SU-DHL-6 (cell line): ENCODE measurements at regions not wholly inside any gene's neighbourhood (a gene's known extent, or its start where the extent isn't known, plus 50 kb on each side); places are given as distances from the start of the nearest gene placed in this dataset.

Experiments
- H2AFZ ChIP-seq: fragments of 200-600 bp; sonication (generic); 2 replicates; pipeline ENCODE4 v1.6.1; 2014; ENCODE audit warnings: low read depth, mild to moderate bottlenecking, moderate library complexity, mixed read lengths, antibody characterized with exemption, low read length; ENCODE audit not compliant: severe bottlenecking
- H3F3A ChIP-seq: fragments of 200-600 bp; shearing (Covaris generic); 2 replicates; pipeline ENCODE4 v1.6.0; 2016; ENCODE audit warnings: antibody characterized with exemption, mild to moderate bottlenecking; ENCODE audit not compliant: insufficient read depth
- H3K27ac ChIP-seq: fragments of 200-600 bp; sonication (generic); 2 replicates; pipeline ENCODE4 v1.5.1; 2016; ENCODE audit warnings: low read depth, mild to moderate bottlenecking, low read length, moderate library complexity, mixed read lengths
- H3K27me3 ChIP-seq: fragments of 200-600 bp; sonication (generic), shearing (Covaris generic); 2 replicates; pipeline ENCODE4 v1.6.0; 2014; ENCODE audit warnings: mild to moderate bottlenecking, low read length
- H3K36me3 ChIP-seq: fragments of 200-600 bp; sonication (generic); 2 replicates; pipeline ENCODE4 v1.6.1; 2014; ENCODE audit warnings: mild to moderate bottlenecking, low read length, mixed read lengths
- H3K4me2 ChIP-seq: fragments of 300-600, 200-600 bp; shearing (Covaris generic), sonication (generic); 2 replicates; pipeline ENCODE4 v1.6.0; 2014; ENCODE audit warnings: low read length, low read depth, mild to moderate bottlenecking; ENCODE audit not compliant: poor library complexity, severe bottlenecking
- H3K4me3 ChIP-seq: fragments of 200-600 bp; sonication (generic); 2 replicates; pipeline ENCODE4 v1.5.1; 2014; ENCODE audit warnings: antibody characterized with exemption, low read length, mild to moderate bottlenecking, mixed read lengths; ENCODE audit not compliant: insufficient read depth, poor library complexity, severe bottlenecking
- H3K79me2 ChIP-seq: fragments of 200-600 bp; sonication (generic); 2 replicates; pipeline ENCODE4 v1.6.1; 2014; ENCODE audit warnings: mild to moderate bottlenecking, low read length, moderate library complexity; ENCODE audit not compliant: insufficient read depth
- H3K9ac ChIP-seq: fragments of 200-600 bp; sonication (generic); 2 replicates; pipeline ENCODE4 v1.7.0; 2014; ENCODE audit warnings: mild to moderate bottlenecking, low read length
- H3K9me2 ChIP-seq: fragments of 200-600 bp; sonication (generic); replicated peaks from 2 replicates; pipeline ENCODE4 v1.6.1; 2014; ENCODE audit warnings: low read length; ENCODE audit not compliant: insufficient read depth
- H3K9me3 ChIP-seq: fragments of 200-600 bp; sonication (generic); 2 replicates; pipeline ENCODE4 v1.6.1; 2014; ENCODE audit warnings: low read length, mixed read lengths; ENCODE audit not compliant: insufficient read depth
- H4K20me1 ChIP-seq: fragments of 200-600 bp; sonication (generic); 2 replicates; pipeline ENCODE4 v1.6.1; 2014; ENCODE audit warnings: low read depth, mild to moderate bottlenecking, antibody characterized with exemption, low read length, moderate library complexity, mixed read lengths
- CTCF ChIP-seq: fragments of 200-600 bp; sonication (generic); IDR thresholded peaks from one replicate; pipeline ENCODE4 v1.5.1; 2017; ENCODE audit warnings: antibody characterized with exemption, mild to moderate bottlenecking, low read length, moderate library complexity; ENCODE audit not compliant: insufficient read depth, poor library complexity, severe bottlenecking
- EZH2phosphoT487 ChIP-seq: fragments of 200-600 bp; sonication (generic), shearing (Covaris generic); conservative IDR thresholded peaks from 2 replicates; pipeline ENCODE4 v1.6.1; 2018; ENCODE audit warnings: mild to moderate bottlenecking, antibody characterized with exemption, low read length, moderate library complexity, mixed read lengths

GRCh38 chr16:17668386-17668785, 197.6 kb upstream of the XYLT1 start:
- Histone ChIP-seq H3K9me2 (no peaks in the 10 kb centered on the region), H3K4me3 (no peak overlapping the region), H3F3A (no peaks in the 10 kb centered on the region), H3K4me2 (no peak overlapping the region), H3K27ac (no peak overlapping the region), H3K27me3 (no peaks in the 10 kb centered on the region), H3K79me2 (no peaks in the 10 kb centered on the region), H3K9ac (no peak overlapping the region), H3K9me3 (no peaks in the 10 kb centered on the region), H2AFZ (no peak overlapping the region), H4K20me1 (no peaks in the 10 kb centered on the region), H3K36me3 (no peaks in the 10 kb centered on the region)
- TF ChIP-seq EZH2phosphoT487 (no peak), CTCF (no peak)

GRCh38 chr16:17666293-17666692, 195.5 kb upstream of the XYLT1 start:
- TF ChIP-seq EZH2phosphoT487 (no peak), CTCF (no peak)
- H2AFZ ChIP-seq: no peak overlapping the region
- no peak overlapping the region for H3K4me2 ChIP-seq
- no peaks in the 10 kb centered on the region for H3F3A ChIP-seq
- H3K27ac ChIP-seq: no peak overlapping the region
- H3K9me3 ChIP-seq: no peaks in the 10 kb centered on the region
- no peaks in the 10 kb centered on the region for H3K79me2 ChIP-seq
- no peaks in the 10 kb centered on the region for H3K9me2 ChIP-seq
- no peaks in the 10 kb centered on the region for H3K36me3 ChIP-seq
- no peak overlapping the region for H3K4me3 ChIP-seq
- H3K27me3 ChIP-seq: no peaks in the 10 kb centered on the region
- H4K20me1 ChIP-seq: no peaks in the 10 kb centered on the region
- no peak overlapping the region for H3K9ac ChIP-seq

- Histone ChIP-seq H3K9me2 (no peaks in the 10 kb centered on the region), H3K79me2 (no peaks in the 10 kb centered on the region), H3F3A (no peaks in the 10 kb centered on the region), H2AFZ (no peak overlapping the region), H3K4me2 (no peak overlapping the region), H3K27ac (no peak overlapping the region), H3K4me3 (no peak overlapping the region), H4K20me1 (no peaks in the 10 kb centered on the region), H3K9me3 (no peaks in the 10 kb centered on the region), H3K9ac (no peak overlapping the region), H3K27me3 (no peaks in the 10 kb centered on the region; the same call in 1 of the 2 replicates), H3K36me3 (no peaks in the 10 kb centered on the region)
- TF ChIP-seq EZH2phosphoT487: no peak
- TF ChIP-seq CTCF: no peak
These were observed 188.1 kb upstream of the XYLT1 start for GRCh38 chr16:17658881-17659280.
